ENCODE measurements at regions not wholly inside any gene's neighbourhood (a gene's known extent, or its start where the extent isn't known, plus 50 kb on each side); places are given as distances from the start of the nearest gene placed in this dataset.

GRCh38 chr1:10904396-10905358, 107.8 kb upstream of the TARDBP start:
- TF ChIP-seq POLR2A (IDR thresholded peaks at IDR 0.05): no peak
- TF ChIP-seq, protein P1, sequence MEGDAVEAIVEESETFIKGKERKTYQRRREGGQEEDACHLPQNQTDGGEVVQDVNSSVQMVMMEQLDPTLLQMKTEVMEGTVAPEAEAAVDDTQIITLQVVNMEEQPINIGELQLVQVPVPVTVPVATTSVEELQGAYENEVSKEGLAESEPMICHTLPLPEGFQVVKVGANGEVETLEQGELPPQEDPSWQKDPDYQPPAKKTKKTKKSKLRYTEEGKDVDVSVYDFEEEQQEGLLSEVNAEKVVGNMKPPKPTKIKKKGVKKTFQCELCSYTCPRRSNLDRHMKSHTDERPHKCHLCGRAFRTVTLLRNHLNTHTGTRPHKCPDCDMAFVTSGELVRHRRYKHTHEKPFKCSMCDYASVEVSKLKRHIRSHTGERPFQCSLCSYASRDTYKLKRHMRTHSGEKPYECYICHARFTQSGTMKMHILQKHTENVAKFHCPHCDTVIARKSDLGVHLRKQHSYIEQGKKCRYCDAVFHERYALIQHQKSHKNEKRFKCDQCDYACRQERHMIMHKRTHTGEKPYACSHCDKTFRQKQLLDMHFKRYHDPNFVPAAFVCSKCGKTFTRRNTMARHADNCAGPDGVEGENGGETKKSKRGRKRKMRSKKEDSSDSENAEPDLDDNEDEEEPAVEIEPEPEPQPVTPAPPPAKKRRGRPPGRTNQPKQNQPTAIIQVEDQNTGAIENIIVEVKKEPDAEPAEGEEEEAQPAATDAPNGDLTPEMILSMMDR (IDR thresholded peaks at IDR 0.05): no peak
- H3K36me3 ChIP-seq: no peaks in the 10 kb centered on the region
- H3K27me3 ChIP-seq: no peaks in the 10 kb centered on the region
- intact Hi-C loops (cut with DNase I; ENCODE audit: low total_unique reads): no loop called here
- H3K4me3 ChIP-seq: no peak overlapping the region
- H3K27ac ChIP-seq: no peak overlapping the region
- no peak for DNase-seq
- no peaks in the 10 kb centered on the region for H3K9me3 ChIP-seq
- H3K4me1 ChIP-seq: no peaks in the 10 kb centered on the region

GRCh38 chr1:10905841-10906655, 106.4 kb upstream of the TARDBP start:
- intact Hi-C loops (cut with DNase I; ENCODE audit: low total_unique reads): no loop called here
- H3K4me3 ChIP-seq: no peak overlapping the region
- no peaks in the 10 kb centered on the region for H3K4me1 ChIP-seq
- H3K27ac ChIP-seq: no peak overlapping the region
- H3K27me3 ChIP-seq: no peaks in the 10 kb centered on the region
- TF ChIP-seq, protein P1 (IDR thresholded peaks at IDR 0.05): no peak
- TF ChIP-seq POLR2A (IDR thresholded peaks at IDR 0.05): no peak
- no peaks in the 10 kb centered on the region for H3K36me3 ChIP-seq
- no peak for DNase-seq
- no peaks in the 10 kb centered on the region for H3K9me3 ChIP-seq

DNA sequence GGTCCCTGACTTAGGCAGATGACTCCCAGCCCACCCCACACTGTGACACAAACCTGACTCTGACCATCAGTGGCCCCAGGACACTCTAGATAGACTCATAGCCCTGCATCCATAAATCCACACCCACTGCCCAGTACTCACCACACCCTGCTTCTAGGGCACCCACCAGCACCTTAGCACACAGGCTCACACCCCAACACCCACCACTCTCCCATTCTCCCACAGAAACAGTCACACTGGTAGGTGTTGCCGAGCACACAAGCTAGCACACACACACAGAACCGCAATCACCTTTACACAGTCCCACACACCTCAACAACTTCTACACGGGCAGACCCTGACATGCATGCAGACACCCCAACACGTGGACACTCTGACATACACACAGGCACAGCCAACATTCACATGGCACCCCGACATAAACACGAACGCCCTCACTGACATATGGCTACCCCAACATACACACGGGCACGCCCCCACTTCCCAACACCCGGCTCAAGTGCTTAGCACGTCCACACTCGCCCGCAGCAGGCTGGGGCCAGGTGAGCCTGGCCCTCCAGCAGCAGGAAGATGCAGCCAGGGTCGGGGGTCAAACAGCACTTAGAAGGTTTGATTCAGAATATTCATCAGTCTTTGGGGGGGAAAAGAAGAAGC, 105.5 kb upstream of the TARDBP start:
- no peak for DNase-seq
- Histone ChIP-seq H3K4me3 (no peak overlapping the region), H3K36me3 (no peaks in the 10 kb centered on the region), H3K9me3 (no peaks in the 10 kb centered on the region), H3K4me1 (no peaks in the 10 kb centered on the region), H3K27me3 (no peaks in the 10 kb centered on the region), H3K27ac (no peak overlapping the region)
- TF ChIP-seq, protein P1 (IDR thresholded peaks at IDR 0.05): no peak
- no peak for TF ChIP-seq POLR2A (IDR thresholded peaks at IDR 0.05)
- intact Hi-C loops (cut with DNase I; ENCODE audit: low total_unique reads): no loop called here

DNA sequence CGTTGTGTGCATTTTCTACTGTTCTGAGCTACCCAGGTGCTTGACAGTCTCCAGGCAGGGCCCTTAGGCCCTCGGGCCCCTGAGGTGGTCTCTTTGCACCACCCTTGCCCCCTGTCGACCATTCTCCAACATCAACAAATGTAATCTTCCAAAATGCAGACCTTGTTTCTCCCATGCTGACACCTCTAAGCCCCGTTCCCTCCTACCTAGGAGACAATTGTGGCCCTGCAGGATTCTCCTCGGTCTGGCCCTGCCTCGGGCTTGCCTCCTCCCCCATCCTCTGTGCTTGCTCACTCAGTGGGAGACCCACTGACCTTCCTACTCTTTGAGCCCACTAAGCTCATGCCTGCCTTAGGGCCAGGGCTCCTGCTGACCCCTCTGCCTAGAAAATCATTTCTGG, 104.2 kb upstream of the TARDBP start:
- TF ChIP-seq POLR2A (IDR thresholded peaks at IDR 0.05): no peak
- TF ChIP-seq, protein P1 (IDR thresholded peaks at IDR 0.05): no peak
- DNase-seq: no peak
- intact Hi-C loops (cut with DNase I; ENCODE audit: low total_unique reads): no loop called here
- H3K27ac ChIP-seq: no peak overlapping the region
- H3K4me1 ChIP-seq: no peaks in the 10 kb centered on the region
- H3K9me3 ChIP-seq: no peaks in the 10 kb centered on the region
- H3K27me3 ChIP-seq: no peaks in the 10 kb centered on the region
- H3K36me3 ChIP-seq: no peaks in the 10 kb centered on the region
- no peak overlapping the region for H3K4me3 ChIP-seq

Data from uterus (tissue), 3 donors.